ENCODE measurements at regions not wholly inside any gene's neighbourhood (a gene's known extent, or its start where the extent isn't known, plus 50 kb on each side); places are given as distances from the start of the nearest gene placed in this dataset.

DNA sequence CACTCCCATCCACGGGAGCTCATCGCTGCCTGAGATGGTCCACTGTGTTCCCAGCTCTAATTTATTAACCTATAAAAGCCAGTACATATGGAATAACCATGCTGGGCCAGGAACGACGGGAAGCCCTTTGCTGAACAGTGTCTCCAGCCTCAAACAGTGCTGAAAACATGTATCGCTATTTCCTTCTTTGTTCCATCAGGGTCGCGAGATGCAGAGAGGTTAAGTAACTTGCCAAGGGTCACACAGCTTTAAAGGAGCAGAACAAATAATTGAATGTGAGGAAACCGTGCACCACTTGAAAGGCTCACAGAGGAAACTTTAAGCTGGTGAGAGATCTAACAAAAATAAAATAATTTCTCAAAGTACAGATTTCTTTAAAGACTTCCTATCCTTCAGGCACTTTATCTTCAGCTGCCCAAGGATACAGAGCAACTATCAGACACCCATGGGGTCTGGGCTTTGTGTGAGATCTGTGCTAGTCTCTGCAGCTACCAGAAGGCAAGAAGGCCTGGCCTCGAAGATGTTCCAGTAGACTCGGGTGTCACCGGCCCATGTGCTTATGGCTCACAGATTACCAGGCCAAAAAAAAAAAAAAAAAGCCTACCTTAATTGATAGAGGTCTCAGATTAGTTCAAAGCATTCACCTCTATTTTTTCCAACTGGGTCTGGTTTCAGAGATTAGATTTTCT is 207.8 kb upstream of the FOXF1 start:
- DNase-seq (ENCODE audit: low read depth in 2 of 3, low spot score in 2 of 3) = no peak

DNA sequence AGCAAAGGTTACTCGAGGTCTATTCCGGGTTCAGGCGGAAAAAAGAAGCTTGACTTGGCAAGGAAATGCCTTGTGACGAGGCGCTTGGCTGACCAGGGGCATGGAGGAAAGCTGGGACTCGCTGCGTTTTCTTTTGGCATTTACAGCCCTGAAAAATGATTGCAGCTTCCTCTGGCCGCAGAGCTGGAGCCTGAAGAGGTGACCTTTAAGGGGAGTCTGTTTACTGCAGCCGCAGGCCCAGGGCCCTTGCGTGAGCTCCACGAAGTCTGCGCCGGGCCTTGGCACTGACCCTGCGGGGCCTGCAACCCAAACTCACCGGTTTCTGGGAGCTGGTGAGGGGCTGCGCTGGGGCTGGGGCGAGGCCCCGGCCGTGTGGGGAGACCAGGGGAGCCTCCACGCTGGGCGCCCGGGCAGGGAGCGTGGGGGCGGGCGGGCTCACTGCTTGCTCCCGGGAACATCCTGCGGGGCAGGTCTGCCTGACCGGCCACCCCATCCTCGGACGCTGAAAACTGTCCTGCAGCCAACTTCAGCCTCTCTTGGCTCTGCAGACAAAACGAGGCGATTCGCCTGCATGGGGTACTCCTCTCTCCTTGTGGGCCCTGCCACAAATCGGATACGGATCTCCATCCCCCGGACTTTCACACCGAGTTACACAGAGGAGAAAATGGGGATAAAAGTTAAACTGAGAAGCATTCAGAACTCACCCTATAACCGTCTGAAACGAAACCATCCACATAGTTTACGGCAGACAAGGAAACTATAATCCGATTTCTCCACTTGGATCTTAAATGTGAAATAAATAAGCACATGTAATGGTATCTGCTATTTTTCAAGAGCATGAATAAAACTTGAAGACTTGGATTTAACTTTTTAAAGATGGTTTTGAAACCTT is 206.3 kb upstream of the FOXF1 start:
- DNase-seq (ENCODE audit: low read depth in 2 of 3, low spot score in 2 of 3) = no peak

DNA sequence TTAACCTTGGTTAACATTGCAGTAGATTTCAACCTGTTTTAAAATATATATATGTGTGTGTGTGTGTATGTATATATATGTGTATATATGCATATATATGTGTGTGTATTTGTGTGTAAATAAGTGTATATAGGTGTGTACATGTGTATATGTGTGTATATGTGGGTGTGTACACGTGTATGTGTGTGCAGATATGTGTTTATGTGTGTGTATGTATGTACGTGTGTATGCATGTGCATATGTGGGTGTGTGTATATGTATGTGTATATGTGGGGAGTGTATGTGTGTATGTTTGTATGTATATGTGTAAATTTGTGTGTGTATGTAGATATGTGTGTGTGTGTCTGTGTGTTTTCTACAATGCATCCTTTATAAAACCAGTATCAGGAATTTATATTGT is 205.5 kb upstream of the FOXF1 start:
- no peak for DNase-seq (ENCODE audit: low read depth in 2 of 3, low spot score in 2 of 3)

DNA sequence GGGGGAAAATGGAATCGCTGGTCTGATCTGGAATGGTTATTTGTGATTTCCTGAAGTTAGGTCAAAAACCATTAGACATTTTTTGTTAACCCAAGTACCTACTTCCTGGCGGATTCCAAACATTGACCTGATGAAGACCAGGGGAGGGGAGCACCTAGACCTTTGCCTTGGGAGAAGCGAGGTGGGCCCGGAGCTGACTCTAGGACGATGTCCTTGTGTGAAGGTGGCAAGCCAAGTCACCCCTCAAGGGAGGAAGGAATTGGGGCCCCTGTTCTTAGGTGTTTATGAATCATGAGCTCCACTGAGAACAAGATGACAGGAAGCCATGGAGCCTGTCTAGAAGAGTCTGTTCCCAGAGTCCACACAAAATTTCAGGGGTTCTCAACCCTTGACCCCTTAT is 204.9 kb upstream of the FOXF1 start:
- DNase-seq (ENCODE audit: low read depth in 2 of 3, low spot score in 2 of 3) = no peak

DNA sequence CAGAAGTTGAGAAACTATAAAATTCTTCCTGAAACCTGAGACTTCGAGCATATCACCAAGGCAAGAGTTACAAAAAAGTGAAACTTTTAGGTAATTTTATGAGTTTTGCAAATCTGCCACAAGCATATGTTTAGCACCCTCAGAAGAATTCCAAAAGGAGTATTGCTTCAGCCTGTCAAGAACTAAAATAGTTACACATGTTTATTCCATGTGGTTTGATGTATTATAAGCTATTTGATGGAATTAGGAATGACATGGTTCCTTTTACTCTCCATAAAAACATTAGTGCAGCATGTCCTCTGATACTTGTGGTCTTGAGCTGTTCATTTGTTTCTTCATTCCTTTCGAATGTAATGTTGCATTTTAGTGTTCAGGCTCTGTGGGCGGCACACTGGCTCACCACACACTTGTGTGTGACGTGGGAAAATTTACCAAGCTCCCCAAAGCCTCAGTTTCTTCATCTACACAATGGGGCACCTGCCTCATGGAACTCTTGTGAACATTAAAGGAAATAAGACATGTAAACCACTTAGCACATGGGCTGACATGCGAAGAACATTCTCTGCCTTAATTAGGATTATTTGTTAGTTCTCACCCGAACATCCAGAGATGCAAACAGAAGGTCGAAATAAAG is 204.2 kb upstream of the FOXF1 start:
- DNase-seq (ENCODE audit: low read depth in 2 of 3, low spot score in 2 of 3) = no peak

DNA sequence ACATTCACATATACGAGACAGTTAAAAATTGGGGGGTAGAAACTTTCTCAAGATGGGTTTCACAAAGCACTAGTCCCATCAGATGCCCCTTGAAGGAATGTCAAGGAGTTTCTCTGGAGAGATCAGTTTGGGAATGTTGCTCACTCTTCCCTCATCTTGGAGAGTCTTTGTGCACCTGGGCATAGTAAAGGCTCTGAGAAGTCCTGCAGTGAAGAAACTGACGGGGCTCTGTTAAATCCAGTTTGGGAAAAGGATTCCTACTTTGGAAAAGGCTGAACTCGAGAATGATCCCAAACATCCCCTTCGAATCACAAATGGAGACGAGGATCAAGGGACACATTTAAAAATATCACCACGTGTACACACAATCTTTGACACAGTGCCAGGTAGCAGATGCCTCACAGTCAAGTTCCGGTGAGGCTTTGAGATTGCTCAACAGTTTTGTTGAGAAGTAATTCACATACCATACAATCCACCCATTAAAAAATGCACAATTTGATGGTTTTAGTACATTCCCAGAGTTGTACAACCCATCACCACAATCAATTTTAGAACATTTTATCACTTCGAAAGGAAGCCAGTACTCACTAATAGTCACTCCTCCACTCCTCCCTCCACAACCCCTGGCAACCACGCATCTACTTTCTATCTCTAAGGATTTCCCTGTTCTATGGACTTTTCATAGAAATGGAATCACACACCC is 203.4 kb upstream of the FOXF1 start:
- no peak for DNase-seq (ENCODE audit: low read depth in 2 of 3, low spot score in 2 of 3)

DNA sequence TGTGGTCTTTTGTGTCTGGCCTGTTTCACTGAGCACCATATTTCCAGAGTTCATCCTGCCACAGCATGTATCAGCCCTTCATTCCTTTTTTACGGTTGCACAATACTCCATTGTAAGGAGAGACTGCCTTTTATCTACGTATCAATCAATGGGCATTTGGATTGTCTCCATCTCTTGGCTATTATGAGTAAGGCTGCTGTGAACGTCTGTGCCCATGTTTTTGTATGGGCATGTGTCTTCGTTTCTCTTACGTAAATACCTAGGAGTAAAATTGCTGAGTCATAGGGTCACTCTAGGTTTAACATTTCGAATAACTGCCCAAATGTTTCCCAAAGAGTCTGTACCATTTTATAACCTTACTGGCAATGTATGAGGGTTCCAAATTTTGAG is 202.8 kb upstream of the FOXF1 start:
- no peak for DNase-seq (ENCODE audit: low read depth in 2 of 3, low spot score in 2 of 3)

DNA sequence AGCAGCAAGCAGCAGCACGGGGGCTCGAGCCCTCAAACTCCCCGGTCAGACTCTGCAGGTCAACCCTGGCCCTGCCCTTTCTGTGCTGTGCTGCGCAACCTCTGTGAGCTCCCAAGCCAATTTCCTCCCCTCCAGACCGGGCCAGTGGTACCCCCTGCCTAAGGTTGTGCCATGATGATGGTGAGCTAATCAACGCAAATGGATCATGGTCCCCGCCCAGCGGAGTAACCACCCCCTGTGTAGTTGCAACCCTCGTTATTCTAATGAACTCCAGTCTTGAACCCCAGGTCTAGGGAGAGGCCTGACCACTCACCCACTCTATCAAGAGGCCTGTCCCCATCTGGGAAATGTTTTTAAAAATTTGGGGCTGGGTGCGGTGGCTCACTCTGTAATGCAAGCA is 201.8 kb upstream of the FOXF1 start:
- no peak for DNase-seq (ENCODE audit: low read depth in 2 of 3, low spot score in 2 of 3)

DNA sequence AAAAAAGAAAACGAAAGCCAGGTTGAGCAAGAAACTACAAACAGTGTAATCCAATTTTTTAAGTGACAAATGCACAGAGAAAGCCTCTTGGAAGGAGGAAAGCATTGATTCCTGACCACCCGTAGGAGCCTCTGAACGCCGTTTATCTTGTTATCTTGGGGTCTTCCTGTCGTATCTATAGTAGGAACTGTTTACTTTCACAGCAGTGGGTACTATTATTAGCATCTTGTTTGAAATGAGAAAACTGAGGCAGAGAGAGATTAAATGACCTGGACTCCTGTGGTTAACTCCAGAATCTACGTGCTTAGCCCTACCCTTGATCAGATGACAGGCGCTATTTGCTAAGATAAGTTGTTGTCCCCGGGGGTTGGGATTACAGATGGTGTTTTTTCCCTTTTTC is 196.7 kb upstream of the FOXF1 start:
- DNase-seq (ENCODE audit: low read depth in 2 of 3, low spot score in 2 of 3) = no peak

DNA sequence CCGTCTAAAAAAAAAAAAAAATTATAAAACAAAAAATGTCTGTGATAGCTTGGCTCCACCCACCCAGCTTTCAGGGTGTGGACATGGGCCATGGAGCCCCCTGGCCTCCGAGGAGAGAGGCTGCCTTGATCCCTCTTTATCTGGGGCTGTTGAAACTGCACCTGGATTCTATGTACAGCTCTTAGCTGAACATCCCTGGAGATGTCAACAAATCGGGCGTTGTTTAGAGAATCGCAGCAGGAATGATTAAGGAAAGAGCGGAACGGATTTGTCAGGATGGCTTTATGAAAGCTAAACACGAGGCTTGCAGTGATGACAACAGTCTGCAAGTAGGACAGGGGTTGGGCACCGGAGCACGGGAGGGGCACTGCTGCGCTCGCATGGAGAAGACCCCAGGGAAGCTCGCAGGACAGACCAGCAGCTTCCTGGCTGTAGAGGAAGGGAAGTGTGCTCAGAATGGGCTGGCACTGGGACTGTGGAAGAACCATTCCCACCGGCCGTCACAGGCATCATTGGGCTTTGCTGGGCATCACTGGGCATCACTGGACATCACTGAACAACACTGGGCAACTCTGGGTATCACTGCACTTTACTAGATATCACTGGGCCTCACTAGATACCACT is 195.8 kb upstream of the FOXF1 start:
- no peak for DNase-seq (ENCODE audit: low read depth in 2 of 3, low spot score in 2 of 3)

DNA sequence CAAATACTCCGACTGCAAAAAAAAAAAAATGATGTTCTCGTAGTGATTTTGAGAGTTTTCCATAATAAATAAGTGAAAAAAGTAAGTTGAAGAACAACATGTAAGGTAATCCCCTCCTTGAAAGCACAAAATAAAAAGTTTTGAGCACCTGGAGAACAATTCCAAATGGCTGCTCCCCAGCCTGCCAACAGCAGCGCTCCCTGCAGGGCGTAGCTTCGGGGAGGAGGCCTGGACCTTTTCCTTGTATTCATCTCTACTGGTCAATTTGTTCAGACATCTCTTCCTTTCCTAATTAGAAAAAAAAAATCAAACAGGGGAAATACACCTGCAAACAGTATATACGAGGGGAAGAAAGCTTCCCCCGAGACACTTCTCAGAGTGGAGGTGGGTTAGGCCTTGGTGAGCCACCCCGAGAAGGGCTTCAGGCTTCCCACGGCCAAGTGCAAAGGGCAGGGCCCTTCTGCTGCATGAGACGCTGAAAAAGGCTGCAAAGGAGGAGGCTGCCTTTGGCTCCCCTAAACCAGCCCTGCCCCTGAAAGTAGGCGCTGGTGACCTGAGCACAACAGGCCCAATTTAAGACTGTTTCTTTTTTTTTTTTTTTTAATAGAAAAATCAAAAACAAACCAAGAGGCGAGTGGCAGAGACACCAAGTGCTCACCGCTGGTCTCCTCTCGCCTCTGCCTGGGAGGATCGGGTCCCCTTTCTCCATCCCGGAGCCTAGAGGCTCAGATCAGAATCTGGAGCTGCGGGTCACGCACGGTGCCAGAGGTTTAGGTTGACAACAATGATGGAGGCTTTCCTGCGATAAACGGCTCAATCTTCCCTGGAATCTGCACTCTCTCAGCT is 193.1 kb upstream of the FOXF1 start:
- no peak for DNase-seq (ENCODE audit: low read depth in 2 of 3, low spot score in 2 of 3)

DNA sequence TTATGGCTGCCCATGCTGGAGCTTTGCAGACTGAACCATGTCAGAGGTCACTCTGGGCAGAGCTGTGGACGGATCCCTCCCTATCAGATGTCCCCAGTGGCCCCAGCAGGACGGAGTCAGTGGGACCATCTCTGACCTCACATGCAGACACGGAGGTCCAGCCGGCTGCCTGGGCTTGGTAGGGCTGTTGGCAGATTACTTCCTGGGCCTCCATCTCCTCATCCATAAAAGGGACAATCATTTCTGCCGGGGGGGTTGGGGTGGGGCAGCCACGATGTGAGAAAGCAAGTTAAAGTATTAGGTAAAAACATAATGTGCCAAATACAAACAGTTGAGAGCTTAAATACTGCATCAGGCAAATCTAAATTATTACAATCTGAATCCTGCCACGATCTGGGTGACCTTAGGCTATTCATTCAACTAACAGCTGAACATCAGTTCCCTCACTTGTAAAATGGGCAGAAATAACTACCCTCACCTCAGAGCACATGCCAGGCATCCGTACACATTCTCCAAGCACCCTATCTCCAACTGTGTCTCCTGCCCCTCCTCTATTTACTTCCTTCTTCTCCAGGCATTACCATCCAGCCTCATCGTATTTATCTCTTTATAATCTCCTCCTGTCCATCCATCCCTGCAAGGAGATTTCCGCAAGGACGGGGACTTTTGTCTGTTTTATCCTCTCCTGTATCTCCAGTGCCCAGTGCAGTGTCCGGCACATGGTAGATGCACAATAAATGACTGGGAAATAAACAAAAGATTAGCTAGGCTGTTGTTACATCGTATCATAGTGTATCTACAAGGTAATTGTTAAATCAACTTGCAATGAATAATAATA is 192.3 kb upstream of the FOXF1 start:
- DNase-seq (ENCODE audit: low read depth in 2 of 3, low spot score in 2 of 3) = peak in 1 of 3 donors; percentile 30

DNA sequence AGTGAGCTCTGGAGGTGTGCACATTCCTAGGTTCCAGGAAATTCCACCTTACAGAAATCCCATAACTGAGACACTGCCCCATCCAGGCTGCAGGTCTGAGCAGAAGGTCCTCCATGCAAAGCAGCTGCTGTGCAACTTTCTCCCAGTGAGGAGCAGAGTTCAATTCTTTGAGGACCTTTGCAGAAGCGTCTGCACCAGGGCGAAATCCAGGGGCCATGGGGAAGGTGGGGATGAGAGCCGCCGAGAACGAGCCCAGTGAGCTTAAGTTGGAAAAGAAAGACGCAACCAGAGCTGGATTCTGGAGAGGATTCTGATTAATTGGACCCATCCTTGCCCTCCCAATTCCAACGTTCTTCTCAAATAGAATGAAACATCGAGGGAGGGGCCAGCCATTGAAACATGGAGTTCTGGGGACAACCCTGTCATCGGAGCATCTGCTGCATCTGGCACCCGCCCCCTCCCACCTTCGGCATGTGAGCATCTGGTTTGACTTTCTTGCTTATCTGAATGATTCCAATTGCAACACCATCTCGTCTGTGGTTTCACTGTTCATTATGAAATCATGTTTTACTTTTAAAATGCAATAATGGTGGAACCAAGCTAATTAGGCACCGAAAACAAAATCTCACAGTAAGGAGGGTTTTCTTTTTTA is 190.6 kb upstream of the FOXF1 start:
- DNase-seq (ENCODE audit: low read depth in 2 of 3, low spot score in 2 of 3) = no peak

DNA sequence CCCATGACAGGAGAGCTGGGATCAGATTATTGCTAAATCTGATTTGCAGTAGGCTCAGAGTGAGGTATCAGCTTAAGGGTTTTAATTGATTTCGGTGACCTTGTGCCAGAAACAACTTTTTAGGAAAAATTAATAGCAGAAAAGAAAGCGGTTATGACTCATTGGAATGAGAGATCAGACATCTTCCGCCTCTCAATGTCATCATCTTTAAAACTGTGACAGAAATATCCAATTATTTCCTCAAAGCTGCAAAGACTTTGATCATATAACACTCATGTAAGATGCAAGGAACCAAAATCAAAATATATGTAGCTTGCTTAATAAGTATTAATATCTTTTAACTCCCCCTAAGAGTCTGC is 190.1 kb upstream of the FOXF1 start:
- DNase-seq (ENCODE audit: low read depth in 2 of 3, low spot score in 2 of 3) = no peak

DNA sequence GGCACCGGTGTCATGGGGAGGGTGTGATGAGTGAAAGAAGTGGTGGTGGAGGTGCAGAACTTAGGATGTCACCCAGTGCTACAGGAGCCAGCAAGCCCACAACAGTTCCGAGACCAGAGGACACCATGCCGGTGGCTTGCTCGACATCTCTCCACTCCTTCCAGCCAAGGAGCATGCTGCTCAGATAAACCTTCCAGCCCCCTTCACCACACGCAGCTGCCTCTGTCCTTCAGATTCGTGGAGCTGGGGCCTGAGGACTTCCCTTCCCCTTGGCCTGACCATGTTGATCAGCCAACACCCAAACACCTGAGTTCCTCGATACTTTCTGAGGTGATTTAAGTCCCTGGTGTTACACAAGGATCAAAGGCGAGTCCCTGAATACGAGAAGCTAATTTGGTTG is 188.8 kb upstream of the FOXF1 start:
- no peak for DNase-seq (ENCODE audit: low read depth in 2 of 3, low spot score in 2 of 3)

DNA sequence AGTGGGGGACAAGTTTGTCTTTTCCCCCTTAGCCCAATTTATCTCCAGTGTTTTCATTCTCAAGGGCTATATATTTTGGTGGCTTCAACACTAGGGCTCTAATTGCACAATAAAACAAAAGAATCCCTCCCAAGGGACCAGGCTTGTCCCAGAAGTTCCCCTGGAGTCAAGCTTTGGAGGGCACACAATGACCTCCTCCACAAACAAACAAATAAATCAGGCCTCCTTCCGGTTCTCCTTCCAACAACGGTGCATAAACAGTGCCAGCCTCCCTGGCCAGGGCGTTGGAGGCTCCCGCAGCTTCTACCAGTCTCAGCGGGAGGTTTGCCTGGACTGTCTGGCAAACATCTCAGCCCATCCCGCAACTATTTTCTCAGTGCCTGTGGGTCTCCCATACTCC is 188.0 kb upstream of the FOXF1 start:
- DNase-seq (ENCODE audit: low read depth in 2 of 3, low spot score in 2 of 3) = no peak

DNA sequence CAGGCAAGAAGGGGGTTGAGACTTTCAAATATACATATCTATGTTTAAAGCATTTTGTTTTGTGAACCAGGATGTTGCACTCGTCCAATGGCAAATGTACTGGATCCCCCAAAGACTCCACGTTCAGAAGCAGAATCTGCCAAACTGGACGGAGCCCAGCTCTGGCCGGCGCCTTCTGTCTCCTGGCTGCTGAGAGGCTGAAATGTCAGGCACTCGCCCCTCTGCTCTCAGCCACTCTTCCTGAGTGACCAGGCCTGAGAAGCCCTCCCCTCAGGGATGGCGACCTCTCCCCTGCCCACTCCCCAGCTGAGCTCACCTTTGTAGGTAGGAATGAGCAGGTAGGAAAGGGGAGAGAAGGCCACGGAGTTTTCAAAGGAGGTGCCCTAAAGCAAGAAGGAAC is 187.5 kb upstream of the FOXF1 start:
- DNase-seq (ENCODE audit: low read depth in 2 of 3, low spot score in 2 of 3) = no peak

DNA sequence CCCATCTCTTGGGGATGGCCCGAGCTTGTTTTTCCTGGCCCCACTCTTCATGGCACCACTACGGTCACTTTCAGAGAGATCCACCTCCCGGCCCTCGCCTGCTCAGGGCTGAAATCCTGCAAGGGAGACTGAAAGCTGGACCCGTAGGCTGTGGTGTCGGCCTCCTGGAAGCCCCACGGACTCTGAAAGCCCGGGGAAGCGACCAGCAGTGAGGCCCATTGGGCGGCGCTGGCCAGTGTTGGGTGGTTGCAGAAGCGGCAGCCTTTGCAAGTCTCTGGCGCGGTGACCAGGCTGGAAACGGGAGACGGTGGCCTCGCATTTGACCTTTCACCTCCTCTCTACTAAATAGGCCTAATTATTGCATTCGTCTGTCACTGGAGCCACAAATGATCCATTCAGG is 186.0 kb upstream of the FOXF1 start:
- no peak for DNase-seq (ENCODE audit: low read depth in 2 of 3, low spot score in 2 of 3)

DNA sequence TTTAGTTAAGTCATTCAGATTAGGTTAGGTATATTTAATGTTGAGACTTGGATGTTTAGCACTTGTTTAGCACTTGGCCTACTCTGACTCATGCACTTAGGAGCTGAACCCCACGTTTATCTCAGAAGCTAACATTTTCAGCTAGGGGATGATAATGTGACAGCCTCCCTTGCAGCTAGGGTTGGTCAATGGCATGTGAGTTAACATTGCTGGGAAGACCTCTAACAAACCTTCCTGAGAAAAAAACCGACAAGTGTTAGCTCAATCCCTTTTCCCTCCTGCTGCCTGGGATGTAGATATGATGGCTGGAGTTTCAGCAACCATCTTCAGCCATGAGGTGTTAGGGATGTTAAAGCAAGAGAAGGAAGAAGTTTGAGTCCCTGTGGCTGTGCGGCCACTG is 185.0 kb upstream of the FOXF1 start:
- no peak for DNase-seq (ENCODE audit: low read depth in 2 of 3, low spot score in 2 of 3)

All from hematopoietic multipotent progenitor cell (in vitro differentiated cells).